Left lung (tissue), 4 donors: ENCODE measurements at regions not wholly inside any gene's neighbourhood (a gene's known extent, or its start where the extent isn't known, plus 50 kb on each side); places are given as distances from the start of the nearest gene placed in this dataset.

Experiments used
- ATAC-seq: fragments of 200-7000 bp; cut with Tn5 transposase; one replicate; pipeline ENCODE4 v1.9.1; 2020; ENCODE audit warnings: moderate library complexity
- DNase-seq, 4 donors: peaks; one replicate each; pipeline ENCODE4 v3.0.0-alpha.2; 2013 to 2020
- H3K27ac ChIP-seq, 2 donors: fragments of 200-600 bp; sonication (generic) in 1 of 2; one replicate each; pipeline versions ENCODE4 v1.5.0 to v1.8.0; 2020 to 2021
- H3K27me3 ChIP-seq, 2 donors: fragments of 200-600 bp; sonication (generic) in 1 of 2; one replicate each; pipeline versions ENCODE4 v1.5.0 to v1.8.0; 2020 to 2021
- H3K36me3 ChIP-seq, 2 donors: fragments of 200-600 bp; sonication (generic) in 1 of 2; one replicate each; pipeline versions ENCODE4 v1.5.0 to v1.8.0; 2020 to 2021
- H3K4me1 ChIP-seq, 2 donors: fragments of 200-600 bp; one replicate each; pipeline ENCODE4 v1.8.0; 2021
- H3K4me3 ChIP-seq, 2 donors: fragments of 200-600 bp; sonication (generic) in 1 of 2; one replicate each; pipeline versions ENCODE4 v1.5.0 to v1.8.0; 2020 to 2021; ENCODE audit warnings: mild to moderate bottlenecking in 1 of 2
- H3K9me3 ChIP-seq, 2 donors: fragments of 200-600 bp; sonication (generic) in 1 of 2; one replicate each; pipeline versions ENCODE4 v1.5.0 to v1.8.0; 2020 to 2021
- CTCF ChIP-seq, 2 donors: fragments of 200-600 bp; sonication (generic) in 1 of 2; IDR thresholded peaks; one replicate each; pipeline versions ENCODE4 v1.5.0 to v1.8.0; 2021; ENCODE audit warnings: antibody characterized with exemption in 2 of 2
- intact Hi-C, 2 donors: fragments of 100-400 bp; cut with DNase I; formaldehyde crosslinking; loops; one replicate each; pipeline versions ENCODE4 v1.11.2 to v1.14.2; 2022
- donor health status: DM: no; HTN: yes; CAD: no.
- donor health status: DM: no; HTN: no; CAD: no.

- no peak for TF ChIP-seq CTCF (IDR thresholded peaks at IDR 0.05)
- no peaks in the 10 kb centered on the region for H3K36me3 ChIP-seq
- intact Hi-C loops = no loop called here
- no peaks in the 10 kb centered on the region for H3K4me1 ChIP-seq
- ATAC-seq = no peak
- H3K4me3 ChIP-seq = no peak overlapping the region
- no peak overlapping the region for H3K27ac ChIP-seq
- no peak for DNase-seq
- H3K27me3 ChIP-seq = peaks cover 0 to 31% of the 10 kb centered on the region in 2 donors
- H3K9me3 ChIP-seq = no peaks in the 10 kb centered on the region
Measured at GRCh38 chr2:70397186-70397585, 95.3 kb upstream of the FAM136A start.

DNA sequence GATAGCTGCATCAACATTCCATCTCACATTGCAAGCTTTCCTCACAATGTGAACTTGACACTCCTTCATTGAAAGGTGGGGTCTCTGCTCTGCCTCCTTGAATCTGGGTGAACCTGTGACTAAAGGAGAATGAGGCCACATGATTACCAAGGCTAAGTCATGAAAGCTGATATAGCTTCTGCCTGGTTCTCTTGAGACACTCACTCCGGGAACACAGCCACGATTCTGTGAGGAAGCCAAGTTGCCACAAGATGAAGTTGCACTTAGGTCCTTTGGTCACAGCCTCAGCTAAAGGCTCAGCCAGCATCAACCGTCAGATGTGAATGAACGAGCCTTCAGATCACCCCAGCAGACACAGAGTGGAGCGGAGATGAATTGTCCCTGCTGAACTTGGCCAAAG, 94.7 kb upstream of the FAM136A start:
- ATAC-seq (no peak), DNase-seq (no peak)
- H3K27me3 ChIP-seq = peaks cover 0 to 31% of the 10 kb centered on the region in 2 donors
- no peak overlapping the region for H3K4me3 ChIP-seq
- H3K36me3 ChIP-seq = no peaks in the 10 kb centered on the region
- no peak for TF ChIP-seq CTCF (IDR thresholded peaks at IDR 0.05)
- intact Hi-C loops = no loop called here
- no peak overlapping the region for H3K27ac ChIP-seq
- no peaks in the 10 kb centered on the region for H3K4me1 ChIP-seq
- no peaks in the 10 kb centered on the region for H3K9me3 ChIP-seq

DNA sequence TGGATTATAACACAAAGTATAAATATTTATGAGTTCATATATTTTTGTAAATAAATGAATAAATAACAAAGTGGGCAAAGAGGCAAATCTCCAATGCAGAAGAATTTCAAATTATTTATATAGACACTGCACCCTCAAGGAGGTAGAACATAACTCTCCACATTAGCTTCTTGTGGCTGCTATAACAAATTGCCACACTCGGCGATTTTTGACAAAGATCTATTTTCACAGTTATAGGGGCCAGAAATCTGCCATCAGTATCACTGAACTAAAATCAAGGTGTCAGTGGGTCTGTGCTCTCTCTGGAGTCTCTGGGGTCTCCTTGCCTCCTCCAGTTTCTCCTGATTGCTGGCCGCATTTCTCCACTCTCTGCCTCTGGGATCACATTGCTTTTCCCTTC, 92.0 kb upstream of the FAM136A start:
- intact Hi-C loops = no loop called here
- H3K9me3 ChIP-seq = no peaks in the 10 kb centered on the region

GRCh38 chr2:70391988-70392387, 90.1 kb upstream of the FAM136A start:
- Histone ChIP-seq H3K27me3 (peaks cover 0 to 5% of the 10 kb centered on the region in 2 donors), H3K27ac (no peak overlapping the region), H3K4me1 (no peaks in the 10 kb centered on the region), H3K9me3 (no peaks in the 10 kb centered on the region), H3K36me3 (no peaks in the 10 kb centered on the region), H3K4me3 (no peak overlapping the region)
- DNase-seq = no peak
- ATAC-seq = no peak
- TF ChIP-seq CTCF (IDR thresholded peaks at IDR 0.05) = no peak
- intact Hi-C loops = no loop called here

More for the DNA sequence above, 92.0 kb upstream of the FAM136A start:
- Histone ChIP-seq H3K4me3 (no peak overlapping the region), H3K27me3 (peaks cover 0 to 23% of the 10 kb centered on the region in 2 donors), H3K4me1 (no peaks in the 10 kb centered on the region), H3K36me3 (no peaks in the 10 kb centered on the region), H3K27ac (no peak overlapping the region)
- no peak for TF ChIP-seq CTCF (IDR thresholded peaks at IDR 0.05)
- DNase-seq (no peak), ATAC-seq (no peak)

DNA sequence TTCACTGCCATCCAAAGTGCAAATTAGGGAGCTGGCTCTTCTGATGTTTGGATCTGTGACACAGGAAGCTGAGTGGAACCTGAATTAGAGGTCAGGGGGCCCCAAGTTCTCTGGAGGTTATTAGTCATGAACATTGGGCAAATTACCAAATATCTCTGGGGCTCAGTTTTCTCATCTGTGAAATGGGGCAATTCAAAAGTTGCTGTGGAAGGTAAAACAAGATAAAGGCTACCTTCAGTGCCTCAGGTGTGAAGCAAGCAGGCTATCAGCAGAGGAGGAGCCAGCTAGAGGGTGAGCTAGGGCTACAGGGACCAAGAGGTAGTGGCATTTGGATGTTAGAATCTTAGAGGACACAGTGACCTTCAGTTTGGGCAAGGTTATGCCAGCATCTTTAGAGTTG, 89.4 kb upstream of the FAM136A start:
- DNase-seq = no peak
- H3K36me3 ChIP-seq = no peaks in the 10 kb centered on the region
- H3K9me3 ChIP-seq = no peaks in the 10 kb centered on the region
- H3K4me3 ChIP-seq = no peak overlapping the region
- no peaks in the 10 kb centered on the region for H3K4me1 ChIP-seq
- no peaks in the 10 kb centered on the region for H3K27me3 ChIP-seq
- intact Hi-C loops = no loop called here
- no peak overlapping the region for H3K27ac ChIP-seq
- no peak for ATAC-seq
- TF ChIP-seq CTCF (IDR thresholded peaks at IDR 0.05) = no peak
